Coronary artery (tissue), 2 donors: ENCODE measurements at regions not wholly inside any gene's neighbourhood (a gene's known extent, or its start where the extent isn't known, plus 50 kb on each side); places are given as distances from the start of the nearest gene placed in this dataset.

Experiments
- DNase-seq: peaks from one replicate; pipeline ENCODE4 v3.0.0-alpha.2; 2017; ENCODE audit warnings: low spot score
- H3K27ac ChIP-seq, 2 donors: fragments of 200-600 bp; sonication (generic); one replicate each; pipeline ENCODE4 v1.5.1; 2016 to 2019
- H3K4me3 ChIP-seq: fragments of 200-600 bp; sonication (generic); 2 replicates; pipeline ENCODE4 v1.5.1; 2016; ENCODE audit warnings: mild to moderate bottlenecking, moderate library complexity
- CTCF ChIP-seq: fragments of 200-600 bp; sonication (generic); IDR thresholded peaks from one replicate; pipeline ENCODE4 v1.5.1; 2019; ENCODE audit warnings: antibody characterized with exemption

GRCh38 chr16:79473456-79473855, 127.1 kb downstream of the MAF start:
- no peak for TF ChIP-seq CTCF
- Histone ChIP-seq H3K4me3 (no peak overlapping the region), H3K27ac (no peak overlapping the region)
- no peak for DNase-seq

GRCh38 chr16:79472426-79472825, 128.1 kb downstream of the MAF start:
- no peak overlapping the region for H3K27ac ChIP-seq
- TF ChIP-seq CTCF, result no peak
- no peak for DNase-seq
- H3K4me3 ChIP-seq, result no peak overlapping the region

- H3K27ac ChIP-seq, result peak overlapping the region in 1 of 2 donors; percentile 36
- no peak for TF ChIP-seq CTCF
- no peak overlapping the region for H3K4me3 ChIP-seq
- no peak for DNase-seq
Observed at GRCh38 chr16:79469999-79470398, 130.5 kb downstream of the MAF start.

GRCh38 chr16:79468631-79469030, 131.9 kb downstream of the MAF start:
- no peak for TF ChIP-seq CTCF
- no peak for DNase-seq
- Histone ChIP-seq H3K4me3 (no peak overlapping the region), H3K27ac (no peak overlapping the region)

GRCh38 chr16:79468121-79468552, 132.4 kb downstream of the MAF start:
- no peak for TF ChIP-seq CTCF
- Histone ChIP-seq H3K4me3 (no peak overlapping the region), H3K27ac (no peak overlapping the region)
- no peak for DNase-seq

- TF ChIP-seq CTCF, result no peak
- no peak overlapping the region for H3K4me3 ChIP-seq
- H3K27ac ChIP-seq, result no peak overlapping the region
- DNase-seq, result no peak
Observed at GRCh38 chr16:79466111-79466510, 134.4 kb downstream of the MAF start.

GRCh38 chr16:79463841-79464240, 136.7 kb downstream of the MAF start:
- no peak overlapping the region for H3K27ac ChIP-seq
- no peak overlapping the region for H3K4me3 ChIP-seq
- no peak for TF ChIP-seq CTCF
- no peak for DNase-seq
